Fibroblast of pulmonary artery (primary cell): ENCODE measurements at regions not wholly inside any gene's neighbourhood (a gene's known extent, or its start where the extent isn't known, plus 50 kb on each side); places are given as distances from the start of the nearest gene placed in this dataset.

Experiments
- DNase-seq: peaks from one replicate; pipeline ENCODE4 v3.0.0-alpha.2; 2010; ENCODE audit warnings: low read depth
- H3K4me3 ChIP-seq: replicated peaks from 2 replicates; pipeline ENCODE4 v1.5.1; 2011; ENCODE audit warnings: low read depth, mild to moderate bottlenecking, control low read depth, low read length, moderate library complexity
- TF ChIP-seq, protein P1 (sequence below): IDR thresholded peaks from 2 replicates; pipeline ENCODE4 v1.5.1; 2011; ENCODE audit warnings: mild to moderate bottlenecking, control low read depth, low read length, inconsistent platforms; ENCODE audit errors: missing control alignments

DNA sequence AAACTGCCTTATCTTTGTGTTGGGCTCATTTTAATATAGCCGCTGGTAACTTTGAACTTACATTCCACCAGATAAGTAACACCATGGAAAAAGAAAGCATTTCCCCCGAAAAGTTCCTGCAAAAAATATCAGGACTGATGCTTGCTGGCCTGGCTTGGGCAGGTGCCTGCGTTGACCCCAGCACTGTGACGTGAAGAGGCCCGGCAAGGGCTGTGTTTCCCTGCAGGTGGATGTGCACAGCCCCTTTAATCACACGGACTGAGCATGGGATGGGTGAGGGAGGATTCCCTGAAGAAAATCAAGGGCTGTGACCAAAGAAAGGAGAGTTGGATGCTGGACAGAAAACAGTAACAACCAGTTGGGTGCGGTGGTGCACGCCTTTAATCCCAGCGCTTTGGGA lies 138.2 kb downstream of the NSG2 start:
- no peak for DNase-seq
- H3K4me3 ChIP-seq: no peak overlapping the region
- TF ChIP-seq, protein P1, sequence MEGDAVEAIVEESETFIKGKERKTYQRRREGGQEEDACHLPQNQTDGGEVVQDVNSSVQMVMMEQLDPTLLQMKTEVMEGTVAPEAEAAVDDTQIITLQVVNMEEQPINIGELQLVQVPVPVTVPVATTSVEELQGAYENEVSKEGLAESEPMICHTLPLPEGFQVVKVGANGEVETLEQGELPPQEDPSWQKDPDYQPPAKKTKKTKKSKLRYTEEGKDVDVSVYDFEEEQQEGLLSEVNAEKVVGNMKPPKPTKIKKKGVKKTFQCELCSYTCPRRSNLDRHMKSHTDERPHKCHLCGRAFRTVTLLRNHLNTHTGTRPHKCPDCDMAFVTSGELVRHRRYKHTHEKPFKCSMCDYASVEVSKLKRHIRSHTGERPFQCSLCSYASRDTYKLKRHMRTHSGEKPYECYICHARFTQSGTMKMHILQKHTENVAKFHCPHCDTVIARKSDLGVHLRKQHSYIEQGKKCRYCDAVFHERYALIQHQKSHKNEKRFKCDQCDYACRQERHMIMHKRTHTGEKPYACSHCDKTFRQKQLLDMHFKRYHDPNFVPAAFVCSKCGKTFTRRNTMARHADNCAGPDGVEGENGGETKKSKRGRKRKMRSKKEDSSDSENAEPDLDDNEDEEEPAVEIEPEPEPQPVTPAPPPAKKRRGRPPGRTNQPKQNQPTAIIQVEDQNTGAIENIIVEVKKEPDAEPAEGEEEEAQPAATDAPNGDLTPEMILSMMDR: no peak

DNA sequence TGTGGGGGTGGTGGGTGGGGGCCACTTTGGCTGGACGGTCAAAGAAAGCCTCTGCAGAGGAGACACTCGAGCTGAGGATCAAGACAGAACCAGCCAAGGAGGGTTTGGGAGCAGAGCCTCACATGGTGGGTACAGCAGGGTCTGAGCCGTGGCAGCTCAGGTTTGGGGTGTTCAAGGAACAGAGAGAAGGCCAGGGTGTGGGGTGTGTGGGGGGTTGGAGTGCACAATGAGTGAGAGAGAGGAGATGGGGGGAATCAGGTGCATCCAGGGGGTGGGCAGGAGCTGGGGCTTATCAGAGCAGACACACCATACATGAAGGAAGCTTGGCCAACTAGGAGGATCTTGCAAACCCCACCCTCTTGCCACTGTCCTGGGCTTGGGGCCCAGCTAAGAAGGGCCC lies 140.0 kb downstream of the NSG2 start:
- H3K4me3 ChIP-seq: no peak overlapping the region
- TF ChIP-seq, protein P1: no peak
- DNase-seq: no peak

GRCh38 chr5:174186096-174186695 lies 140.7 kb downstream of the NSG2 start:
- no peak for DNase-seq
- H3K4me3 ChIP-seq: no peak overlapping the region
- TF ChIP-seq, protein P1: no peak

- TF ChIP-seq, protein P1: no peak
Measured at GRCh38 chr5:174187001-174187400, 141.5 kb downstream of the NSG2 start.

DNA sequence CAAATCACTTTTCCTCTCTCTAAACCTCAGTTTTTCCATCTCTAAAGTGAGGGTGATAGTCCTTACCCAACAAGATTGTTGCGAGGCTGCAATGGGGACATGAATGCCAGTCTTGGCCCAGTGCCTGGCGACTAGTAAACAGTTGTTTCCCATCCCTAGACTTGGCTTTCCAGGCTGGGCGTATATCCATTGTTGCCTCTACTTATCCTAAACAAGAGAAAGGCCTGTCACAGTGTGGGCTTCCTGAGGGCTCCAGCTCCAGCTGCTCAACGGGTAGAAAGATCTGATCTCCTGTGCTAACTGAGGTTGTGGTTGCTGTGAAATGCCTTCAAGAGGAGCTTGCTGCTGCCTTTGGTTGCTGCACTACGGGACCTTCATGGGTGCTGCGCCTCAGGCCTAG lies 142.0 kb downstream of the NSG2 start:
- no peak overlapping the region for H3K4me3 ChIP-seq
- TF ChIP-seq, protein P1: no peak
- DNase-seq: no peak

More at GRCh38 chr5:174187001-174187400, 141.5 kb downstream of the NSG2 start:
- H3K4me3 ChIP-seq: no peak overlapping the region
- DNase-seq: no peak

- TF ChIP-seq, protein P1: no peak
- H3K4me3 ChIP-seq: no peak overlapping the region
Measured at GRCh38 chr5:174188295-174188694, 142.8 kb downstream of the NSG2 start.

More at GRCh38 chr5:174188295-174188694, 142.8 kb downstream of the NSG2 start:
- no peak for DNase-seq
